H1 (cell line): ENCODE measurements at regions not wholly inside any gene's neighbourhood (a gene's known extent, or its start where the extent isn't known, plus 50 kb on each side); places are given as distances from the start of the nearest gene placed in this dataset.

Source experiments
- BRCA1 ChIP-seq: IDR thresholded peaks from 2 replicates; pipeline ENCODE4 v1.6.1; 2012; ENCODE audit warnings: low read depth, low read length, improper control_type of control experiment
- CEBPB ChIP-seq: IDR thresholded peaks from 2 replicates; pipeline ENCODE4 v1.6.1; 2012; ENCODE audit warnings: low read depth, low read length
- CHD1 ChIP-seq: IDR thresholded peaks from 2 replicates; pipeline ENCODE4 v1.6.1; 2012; ENCODE audit warnings: low read depth, low read length, improper control_type of control experiment
- CHD7 ChIP-seq: fragments of 300-600 bp; sonication (generic); IDR thresholded peaks from 2 replicates; pipeline ENCODE4 v1.7.1; 2012; ENCODE audit warnings: low read length, moderate library complexity, mild to moderate bottlenecking, inconsistent platforms; ENCODE audit not compliant: insufficient replicate concordance
- CTCF ChIP-seq, 3 experiments: IDR thresholded peaks; 1 replicate in 2 of 3; 2 replicates in 1 of 3; pipeline versions ENCODE4 v1.5.1 to v1.6.1; 2011; ENCODE audit warnings: low read length in 3 of 3, mild to moderate bottlenecking in 3 of 3, inconsistent platforms in 2 of 3, low read depth in 1 of 3, moderate library complexity in 1 of 3; ENCODE audit not compliant: insufficient read depth in 1 of 3; ENCODE audit errors: control extremely low read depth in 1 of 3
- HDAC2 ChIP-seq, 2 experiments: fragments of 300-600 bp in 1 of 2; sonication (generic) in 1 of 2; IDR thresholded peaks; 2 replicates each; pipeline ENCODE4 v1.6.1; 2011 to 2012; ENCODE audit warnings: low read depth in 2 of 2, low read length in 2 of 2, mild to moderate bottlenecking in 2 of 2, moderate library complexity in 2 of 2, borderline replicate concordance in 1 of 2, inconsistent platforms in 1 of 2
- RBBP5 ChIP-seq: IDR thresholded peaks from 2 replicates; pipeline ENCODE4 v1.7.1; 2012; ENCODE audit warnings: low read depth, mild to moderate bottlenecking, inconsistent platforms, low read length, moderate library complexity, borderline replicate concordance
- YY1 ChIP-seq: IDR thresholded peaks from 2 replicates; pipeline ENCODE4 v1.6.1; 2011; ENCODE audit warnings: low read depth, mild to moderate bottlenecking, low read length

- TF ChIP-seq CHD7 (no peak), CHD1 (no peak), BRCA1 (no peak), YY1 (no peak), CEBPB (no peak), CTCF (IDR thresholded peaks at IDR 0.05; ENCODE audit: control extremely low read depth in 1 of 3, insufficient read depth in 1 of 3, low read depth in 1 of 3, low read length in 3 of 3) (no peak), RBBP5 (no peak), HDAC2 (IDR thresholded peaks at IDR 0.05; ENCODE audit: borderline replicate concordance in 1 of 2, low read depth in 2 of 2, low read length in 2 of 2) (no peak)
Observed at GRCh38 chr13:47168618-47169017, 271.8 kb upstream of the HTR2A start (continued).
